A673 (cell line): ENCODE measurements at regions not wholly inside any gene's neighbourhood (a gene's known extent, or its start where the extent isn't known, plus 50 kb on each side); places are given as distances from the start of the nearest gene placed in this dataset.

ENCODE experiments used
- BruUV-seq: library from RNA; stranded (reverse); fragments of 400-500 nt; replicated peaks from 2 replicates; lab custom pipeline; 2021; lab: Mats Ljungman, UMichigan
- CTCF ChIA-PET: fragments of 300-600 bp; sonication (Branson Sonifier 250); formaldehyde crosslinking; loops from one replicate; lab custom pipeline; 2022; ENCODE audit warnings: antibody characterized with exemption; lab: Charles Lee
- POLR2A ChIA-PET: fragments of 300-600 bp; sonication (Branson Sonifier 250); formaldehyde crosslinking; loops from one replicate; lab custom pipeline; 2022; ENCODE audit warnings: antibody characterized with exemption; ENCODE audit not compliant: low non-redundant PET; lab: Charles Lee
- DNase-seq: peaks from one replicate; pipeline ENCODE4 v3.0.0-alpha.2; 2015; ENCODE audit warnings: low spot score
- H3K27ac ChIP-seq: fragments of 200-600 bp; sonication (generic); 2 replicates; pipeline ENCODE4 v1.5.1; 2016; ENCODE audit warnings: mixed run types, low read depth, mild to moderate bottlenecking, mixed read lengths, antibody characterized with exemption, low read length; ENCODE audit not compliant: poor library complexity, severe bottlenecking
- H3K27me3 ChIP-seq: fragments of 200-600 bp; sonication (generic); replicated peaks from 2 replicates; pipeline ENCODE4 v1.6.1; 2017; ENCODE audit warnings: mixed run types, low read depth, mild to moderate bottlenecking, mixed read lengths, antibody characterized with exemption, low read length; ENCODE audit not compliant: insufficient read depth, poor library complexity
- H3K36me3 ChIP-seq: fragments of 200-600 bp; sonication (generic); 2 replicates; pipeline ENCODE4 v1.6.1; 2016; ENCODE audit warnings: mixed run types, mild to moderate bottlenecking, mixed read lengths, antibody characterized with exemption, low read length; ENCODE audit not compliant: insufficient read depth, poor library complexity, severe bottlenecking
- H3K4me1 ChIP-seq: fragments of 200-600 bp; sonication (generic); 2 replicates; pipeline ENCODE4 v1.6.1; 2017; ENCODE audit warnings: mixed run types, mild to moderate bottlenecking, mixed read lengths, antibody characterized with exemption, low read length; ENCODE audit not compliant: insufficient read depth, poor library complexity, severe bottlenecking
- H3K4me3 ChIP-seq: fragments of 200-600 bp; sonication (generic); 2 replicates; pipeline ENCODE4 v1.5.1; 2016; ENCODE audit warnings: low read depth, mixed run types, mild to moderate bottlenecking, mixed read lengths, low read length; ENCODE audit not compliant: poor library complexity, severe bottlenecking
- H3K9me3 ChIP-seq: fragments of 200-600 bp; sonication (generic); 2 replicates; pipeline ENCODE4 v1.6.1; 2016; ENCODE audit warnings: mixed run types, low read depth, mild to moderate bottlenecking, mixed read lengths, antibody characterized with exemption, low read length; ENCODE audit not compliant: poor library complexity, severe bottlenecking
- CTCF ChIP-seq: fragments of 300-800, 200-600 bp; sonication (generic); conservative IDR thresholded peaks from 2 replicates; pipeline ENCODE4 v1.5.1; 2017; ENCODE audit warnings: low read depth, mild to moderate bottlenecking, antibody characterized with exemption, low read length, moderate library complexity, mixed read lengths
- EZH2 ChIP-seq: fragments of 200-600 bp; sonication (generic); IDR thresholded peaks from 2 replicates; pipeline ENCODE4 v1.6.1; 2017; ENCODE audit warnings: borderline replicate concordance, low read depth, mild to moderate bottlenecking, mixed read lengths, antibody characterized with exemption, low read length; ENCODE audit not compliant: poor library complexity, severe bottlenecking
- intact Hi-C: fragments of 100-400 bp; cut with micrococcal nuclease; formaldehyde crosslinking; loops from one replicate; pipeline ENCODE4 v1.10.0; 2022; ENCODE audit not compliant: unreplicated experiment

- POLR2A ChIA-PET: no interaction called here
Observed at GRCh38 chr7:11221984-11222383, 248.3 kb downstream of the PHF14 start.

GRCh38 chr7:11224535-11224934 is 250.9 kb downstream of the PHF14 start:
- TF ChIP-seq EZH2 (no peak), CTCF (no peak)
- H3K4me3 ChIP-seq: no peak overlapping the region
- no peaks in the 10 kb centered on the region for H3K36me3 ChIP-seq
- intact Hi-C loops: no loop called here
- BruUV-seq: no TSS peak
- no peaks in the 10 kb centered on the region for H3K27me3 ChIP-seq
- no peak for DNase-seq
- no peaks in the 10 kb centered on the region for H3K9me3 ChIP-seq
- no peaks in the 10 kb centered on the region for H3K4me1 ChIP-seq
- ChIA-PET CTCF (no interaction called here), POLR2A (no interaction called here)
- H3K27ac ChIP-seq: no peak overlapping the region

More at GRCh38 chr7:11221984-11222383, 248.3 kb downstream of the PHF14 start:
- Histone ChIP-seq H3K4me3 (no peak overlapping the region), H3K36me3 (no peaks in the 10 kb centered on the region), H3K27ac (no peak overlapping the region), H3K4me1 (no peaks in the 10 kb centered on the region), H3K9me3 (no peaks in the 10 kb centered on the region), H3K27me3 (no peaks in the 10 kb centered on the region)
- CTCF ChIA-PET: no interaction called here
- TF ChIP-seq EZH2 (no peak), CTCF (no peak)
- intact Hi-C loops: no loop called here
- no TSS peak for BruUV-seq
- DNase-seq: no peak

- intact Hi-C loops: no loop called here
Observed at GRCh38 chr7:11228515-11228914, 254.8 kb downstream of the PHF14 start.

More at GRCh38 chr7:11228515-11228914, 254.8 kb downstream of the PHF14 start:
- H3K27me3 ChIP-seq: no peaks in the 10 kb centered on the region
- H3K4me1 ChIP-seq: no peaks in the 10 kb centered on the region
- H3K27ac ChIP-seq: no peak overlapping the region
- no TSS peak for BruUV-seq
- DNase-seq: no peak
- ChIA-PET CTCF (no interaction called here), POLR2A (no interaction called here)
- TF ChIP-seq EZH2 (no peak), CTCF (no peak)
- no peaks in the 10 kb centered on the region for H3K36me3 ChIP-seq
- no peak overlapping the region for H3K4me3 ChIP-seq
- H3K9me3 ChIP-seq: no peaks in the 10 kb centered on the region
